ENCODE measurements at regions not wholly inside any gene's neighbourhood (a gene's known extent, or its start where the extent isn't known, plus 50 kb on each side); places are given as distances from the start of the nearest gene placed in this dataset.

DNA sequence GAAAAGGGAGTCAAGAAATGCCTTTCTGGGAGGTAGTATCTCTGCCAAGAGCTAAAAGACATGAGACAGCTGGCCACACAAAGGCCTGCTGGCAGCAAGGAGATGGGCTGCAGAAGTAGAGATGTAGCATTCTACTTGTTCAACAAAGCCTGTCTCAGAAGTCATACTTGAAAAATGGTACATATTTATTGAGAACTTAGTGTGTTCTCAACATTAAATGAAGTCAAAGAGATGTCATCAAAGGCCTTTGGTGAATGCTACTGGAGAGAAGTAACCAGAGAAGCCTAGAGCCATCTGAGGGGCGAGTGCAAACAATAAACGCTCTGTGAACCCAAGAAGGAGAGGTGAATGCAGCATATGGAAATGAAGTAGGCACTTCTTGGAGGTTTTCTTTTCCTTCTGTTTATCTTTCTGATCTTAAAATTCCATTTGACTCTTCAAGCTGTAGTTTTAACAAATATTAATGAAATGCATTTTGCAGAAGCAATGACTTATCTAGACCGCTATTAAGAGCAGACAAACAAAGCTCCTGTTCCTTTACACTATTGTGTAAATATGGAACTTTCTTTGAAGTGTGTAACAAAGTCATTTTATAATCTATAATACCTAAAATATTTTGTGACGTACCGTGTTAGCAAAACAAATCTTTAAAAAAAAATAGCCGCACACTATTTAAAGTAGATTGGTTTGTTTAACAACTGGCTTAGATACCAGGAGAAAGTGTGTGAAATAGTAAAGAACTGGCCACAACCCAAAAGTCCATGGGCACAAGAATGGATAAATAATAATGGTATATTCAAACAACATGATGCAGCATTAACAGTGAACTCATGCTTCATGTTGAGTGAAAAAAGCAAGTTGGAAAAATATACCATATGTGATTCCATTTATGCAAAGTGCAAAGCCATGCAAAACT, 70.2 kb downstream of the ZNF608 start:
- no peak for DNase-seq (ENCODE audit: low spot score)
- Histone ChIP-seq H3K9me3 (no peaks in the 10 kb centered on the region), H3K36me3 (no peaks in the 10 kb centered on the region), H3K4me1 (peaks cover 0 to 66% of the 10 kb centered on the region in 2 donors), H3K4me3 (no peak overlapping the region), H3K27ac (no peak overlapping the region), H3K27me3 (no peaks in the 10 kb centered on the region)
- TF ChIP-seq, protein P1, sequence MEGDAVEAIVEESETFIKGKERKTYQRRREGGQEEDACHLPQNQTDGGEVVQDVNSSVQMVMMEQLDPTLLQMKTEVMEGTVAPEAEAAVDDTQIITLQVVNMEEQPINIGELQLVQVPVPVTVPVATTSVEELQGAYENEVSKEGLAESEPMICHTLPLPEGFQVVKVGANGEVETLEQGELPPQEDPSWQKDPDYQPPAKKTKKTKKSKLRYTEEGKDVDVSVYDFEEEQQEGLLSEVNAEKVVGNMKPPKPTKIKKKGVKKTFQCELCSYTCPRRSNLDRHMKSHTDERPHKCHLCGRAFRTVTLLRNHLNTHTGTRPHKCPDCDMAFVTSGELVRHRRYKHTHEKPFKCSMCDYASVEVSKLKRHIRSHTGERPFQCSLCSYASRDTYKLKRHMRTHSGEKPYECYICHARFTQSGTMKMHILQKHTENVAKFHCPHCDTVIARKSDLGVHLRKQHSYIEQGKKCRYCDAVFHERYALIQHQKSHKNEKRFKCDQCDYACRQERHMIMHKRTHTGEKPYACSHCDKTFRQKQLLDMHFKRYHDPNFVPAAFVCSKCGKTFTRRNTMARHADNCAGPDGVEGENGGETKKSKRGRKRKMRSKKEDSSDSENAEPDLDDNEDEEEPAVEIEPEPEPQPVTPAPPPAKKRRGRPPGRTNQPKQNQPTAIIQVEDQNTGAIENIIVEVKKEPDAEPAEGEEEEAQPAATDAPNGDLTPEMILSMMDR (IDR thresholded peaks at IDR 0.05), result no peak

DNA sequence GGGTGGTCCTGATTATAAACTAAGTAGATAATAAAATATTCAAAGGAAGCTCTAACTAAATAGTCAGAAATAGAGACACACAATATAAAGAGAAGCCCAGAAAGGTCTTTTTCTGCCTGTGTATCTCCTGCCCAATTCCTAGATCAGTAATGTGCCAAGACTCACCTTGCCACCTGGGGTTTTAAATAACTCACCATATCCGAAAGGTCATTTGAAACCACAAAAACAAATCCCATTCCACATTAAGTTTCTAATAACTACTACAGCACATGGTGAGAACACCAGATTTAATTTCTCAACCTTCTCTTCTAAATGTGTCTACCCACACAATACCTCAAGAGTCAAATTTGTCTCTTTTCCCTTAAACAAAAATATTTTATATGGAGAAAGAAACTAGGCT, 75.2 kb downstream of the ZNF608 start:
- H3K4me1 ChIP-seq, result peaks cover 0 to 74% of the 10 kb centered on the region in 2 donors
- no peak for DNase-seq (ENCODE audit: low spot score)
- no peak overlapping the region for H3K27ac ChIP-seq
- TF ChIP-seq, protein P1 (IDR thresholded peaks at IDR 0.05), result no peak
- no peaks in the 10 kb centered on the region for H3K36me3 ChIP-seq
- H3K4me3 ChIP-seq, result no peak overlapping the region
- no peaks in the 10 kb centered on the region for H3K27me3 ChIP-seq
- H3K9me3 ChIP-seq, result no peaks in the 10 kb centered on the region

DNA sequence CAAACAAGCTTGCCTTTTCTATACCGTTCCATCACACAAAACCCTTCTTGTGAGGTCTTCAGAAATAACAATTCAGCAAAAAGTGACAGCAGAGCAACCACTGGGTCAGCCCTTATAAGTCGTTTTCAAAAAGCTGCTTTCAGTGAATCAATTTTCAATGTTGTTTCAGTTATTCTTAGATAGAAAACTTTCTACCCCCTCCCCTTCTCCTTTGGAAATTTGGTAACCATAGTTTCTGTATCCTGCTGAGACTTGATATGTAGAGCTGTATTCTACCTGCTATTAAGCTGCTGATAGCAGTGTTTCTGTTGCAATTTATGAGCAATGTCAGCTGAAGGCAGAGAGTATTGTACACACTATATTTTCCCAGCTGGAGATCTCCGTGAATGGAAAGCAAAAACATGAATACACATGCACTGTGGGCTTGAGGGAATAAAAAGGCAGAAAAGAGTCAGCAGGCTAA, 75.7 kb downstream of the ZNF608 start:
- H3K27ac ChIP-seq, result peak overlapping the region in 1 of 2 donors; percentile 38
- TF ChIP-seq, protein P1 (IDR thresholded peaks at IDR 0.05), result no peak
- no peak for DNase-seq (ENCODE audit: low spot score)
- no peak overlapping the region for H3K4me3 ChIP-seq
- peaks cover 0 to 74% of the 10 kb centered on the region in 2 donors for H3K4me1 ChIP-seq
- H3K27me3 ChIP-seq, result no peaks in the 10 kb centered on the region
- H3K9me3 ChIP-seq, result no peaks in the 10 kb centered on the region
- H3K36me3 ChIP-seq, result no peaks in the 10 kb centered on the region

DNA sequence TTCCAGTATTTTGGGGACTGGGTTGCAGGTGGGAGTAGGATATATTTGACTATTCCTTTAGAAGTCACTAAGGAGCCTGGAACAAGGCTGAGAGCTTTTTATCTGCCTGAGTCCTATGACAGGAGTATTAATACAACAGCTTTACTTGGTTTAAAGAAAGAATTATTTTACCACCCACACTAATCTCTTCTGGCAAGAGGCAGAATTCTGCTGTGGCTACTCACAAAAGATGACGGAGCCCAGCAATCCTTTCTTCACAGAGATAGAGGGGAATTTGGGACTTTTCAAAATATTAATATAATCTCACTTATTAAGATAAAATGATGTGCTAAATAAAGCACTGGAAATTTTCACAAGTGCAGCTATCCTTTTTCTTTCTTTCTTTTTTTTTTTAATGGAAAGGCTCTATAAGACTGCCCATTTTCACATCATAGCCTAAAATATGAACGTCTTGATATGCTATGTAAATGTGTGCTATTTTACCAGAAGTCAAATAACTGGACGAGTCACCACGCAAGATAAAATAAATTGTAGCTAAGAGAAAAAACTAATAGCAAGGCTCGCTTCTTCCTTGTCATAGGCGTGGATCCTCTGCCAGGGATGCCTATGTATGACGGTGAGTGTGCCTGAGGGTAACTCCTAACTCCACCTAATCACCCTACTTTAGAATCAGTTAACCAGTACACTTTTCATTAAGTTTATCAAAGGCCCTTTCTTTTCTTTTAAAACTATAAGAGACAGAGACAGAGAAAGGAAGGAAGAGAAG, 76.3 kb downstream of the ZNF608 start:
- H3K36me3 ChIP-seq, result no peaks in the 10 kb centered on the region
- TF ChIP-seq, protein P1 (IDR thresholded peaks at IDR 0.05), result no peak
- peaks cover 0 to 70% of the 10 kb centered on the region in 2 donors for H3K4me1 ChIP-seq
- H3K4me3 ChIP-seq, result no peak overlapping the region
- H3K9me3 ChIP-seq, result no peaks in the 10 kb centered on the region
- no peak for DNase-seq (ENCODE audit: low spot score)
- H3K27me3 ChIP-seq, result no peaks in the 10 kb centered on the region
- H3K27ac ChIP-seq, result peak overlapping the region in 1 of 2 donors; percentile 38

DNA sequence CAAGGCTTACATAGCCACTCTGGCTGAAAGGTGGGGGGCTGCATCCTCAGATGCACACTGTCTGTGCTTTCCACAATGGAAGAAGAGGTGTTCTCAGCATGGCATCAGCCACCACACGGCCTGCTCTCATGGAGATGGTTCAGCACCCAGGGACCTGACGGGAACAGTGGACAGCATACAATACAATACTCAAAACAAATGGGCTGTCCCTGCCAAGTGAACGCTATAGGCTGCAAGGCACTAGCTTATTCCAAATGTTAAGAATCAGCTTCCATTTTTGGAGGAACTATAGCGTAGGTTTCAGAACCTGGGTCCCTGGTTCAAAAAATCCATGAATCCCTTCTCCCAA, 77.2 kb downstream of the ZNF608 start:
- H3K36me3 ChIP-seq, result no peaks in the 10 kb centered on the region
- no peaks in the 10 kb centered on the region for H3K9me3 ChIP-seq
- no peak overlapping the region for H3K4me3 ChIP-seq
- DNase-seq (ENCODE audit: low spot score), result no peak
- TF ChIP-seq, protein P1 (IDR thresholded peaks at IDR 0.05), result no peak
- H3K27me3 ChIP-seq, result no peaks in the 10 kb centered on the region
- H3K4me1 ChIP-seq, result peaks cover 0 to 75% of the 10 kb centered on the region in 2 donors
- peak overlapping the region in 1 of 2 donors; percentile 38 for H3K27ac ChIP-seq
